ENCODE measurements at regions not wholly inside any gene's neighbourhood (a gene's known extent, or its start where the extent isn't known, plus 50 kb on each side); places are given as distances from the start of the nearest gene placed in this dataset.

- TF ChIP-seq CTCF (IDR thresholded peaks at IDR 0.05; ENCODE audit: insufficient read depth in 1 of 2, low read depth in 1 of 2, low read length in 1 of 2, severe bottlenecking in 1 of 2, unreplicated experiment in 1 of 2), result no peak
- Histone ChIP-seq H3K36me3 (ENCODE audit: control insufficient read depth, insufficient read depth, low read length) (no peaks in the 10 kb centered on the region), H3K4me1 (no peaks in the 10 kb centered on the region), H3K4me3 (ENCODE audit: low read depth, low read length) (no peak overlapping the region), H3K27me3 (replicated peaks; ENCODE audit: control insufficient read depth, insufficient read depth, low read length) (no peaks in the 10 kb centered on the region), H3K9me3 (no peaks in the 10 kb centered on the region)
- POLR2A ChIA-PET, result no interaction called here
- CTCF ChIA-PET, result no interaction called here
- H3K9me3 Mint-ChIP-seq (ENCODE audit: unreplicated experiment), result no peaks in the 10 kb centered on the region
- no peaks in the 10 kb centered on the region for H3K4me1 Mint-ChIP-seq (ENCODE audit: low read depth, unreplicated experiment)
- no peaks in the 10 kb centered on the region for H3K36me3 Mint-ChIP-seq (ENCODE audit: insufficient read depth, unreplicated experiment)
- intact Hi-C loops (cut with micrococcal nuclease; ENCODE audit: unreplicated experiment), result no loop called here
- BruUV-seq (replicated peaks), result no TSS peak
- no peak overlapping the region for H3K27ac Mint-ChIP-seq (ENCODE audit: unreplicated experiment)
- H3K4me3 Mint-ChIP-seq (ENCODE audit: unreplicated experiment), result no peak overlapping the region
- no peak for DNase-seq
- peaks cover 6% of the 10 kb centered on the region for H3K27me3 Mint-ChIP-seq (ENCODE audit: insufficient read depth, unreplicated experiment)
These were observed 251.9 kb upstream of the PTER start for GRCh38 chr10:16184906-16185305.

- Histone ChIP-seq H3K27me3 (replicated peaks; ENCODE audit: control insufficient read depth, insufficient read depth, low read length) (no peaks in the 10 kb centered on the region), H3K9me3 (no peaks in the 10 kb centered on the region), H3K36me3 (ENCODE audit: control insufficient read depth, insufficient read depth, low read length) (no peaks in the 10 kb centered on the region), H3K4me3 (ENCODE audit: low read depth, low read length) (no peak overlapping the region), H3K4me1 (no peaks in the 10 kb centered on the region)
- Mint-ChIP-seq H3K4me3 (ENCODE audit: unreplicated experiment) (no peak overlapping the region), H3K4me1 (ENCODE audit: low read depth, unreplicated experiment) (no peaks in the 10 kb centered on the region), H3K27ac (ENCODE audit: unreplicated experiment) (no peak overlapping the region), H3K9me3 (ENCODE audit: unreplicated experiment) (no peaks in the 10 kb centered on the region), H3K27me3 (ENCODE audit: insufficient read depth, unreplicated experiment) (peaks cover 3% of the 10 kb centered on the region), H3K36me3 (ENCODE audit: insufficient read depth, unreplicated experiment) (no peaks in the 10 kb centered on the region)
- intact Hi-C loops (cut with micrococcal nuclease; ENCODE audit: unreplicated experiment), result no loop called here
- no peak for DNase-seq
- ChIA-PET POLR2A (no interaction called here), CTCF (no interaction called here)
- no TSS peak for BruUV-seq (replicated peaks)
- no peak for TF ChIP-seq CTCF (IDR thresholded peaks at IDR 0.05; ENCODE audit: insufficient read depth in 1 of 2, low read depth in 1 of 2, low read length in 1 of 2, severe bottlenecking in 1 of 2, unreplicated experiment in 1 of 2)
These were observed 250.2 kb upstream of the PTER start for GRCh38 chr10:16186564-16186963.

GRCh38 chr10:16187161-16187560, 249.6 kb upstream of the PTER start:
- DNase-seq, result no peak
- Mint-ChIP-seq H3K27me3 (ENCODE audit: insufficient read depth, unreplicated experiment) (peaks cover 3% of the 10 kb centered on the region), H3K4me1 (ENCODE audit: low read depth, unreplicated experiment) (no peaks in the 10 kb centered on the region), H3K9me3 (ENCODE audit: unreplicated experiment) (no peaks in the 10 kb centered on the region), H3K4me3 (ENCODE audit: unreplicated experiment) (no peak overlapping the region), H3K36me3 (ENCODE audit: insufficient read depth, unreplicated experiment) (no peaks in the 10 kb centered on the region), H3K27ac (ENCODE audit: unreplicated experiment) (no peak overlapping the region)
- ChIA-PET CTCF (no interaction called here), POLR2A (no interaction called here)
- H3K4me3 ChIP-seq (ENCODE audit: low read depth, low read length), result no peak overlapping the region
- H3K36me3 ChIP-seq (ENCODE audit: control insufficient read depth, insufficient read depth, low read length), result no peaks in the 10 kb centered on the region
- intact Hi-C loops (cut with micrococcal nuclease; ENCODE audit: unreplicated experiment), result no loop called here
- no peaks in the 10 kb centered on the region for H3K9me3 ChIP-seq
- no peak for TF ChIP-seq CTCF (IDR thresholded peaks at IDR 0.05; ENCODE audit: insufficient read depth in 1 of 2, low read depth in 1 of 2, low read length in 1 of 2, severe bottlenecking in 1 of 2, unreplicated experiment in 1 of 2)
- no peaks in the 10 kb centered on the region for H3K27me3 ChIP-seq (replicated peaks; ENCODE audit: control insufficient read depth, insufficient read depth, low read length)
- BruUV-seq (replicated peaks), result no TSS peak
- H3K4me1 ChIP-seq, result no peaks in the 10 kb centered on the region

Measured in Caco-2 (cell line).